HG02840 (cell line): ENCODE measurements at regions not wholly inside any gene's neighbourhood (a gene's known extent, or its start where the extent isn't known, plus 50 kb on each side); places are given as distances from the start of the nearest gene placed in this dataset.

Experiments
- ATAC-seq: cut with Tn5 transposase; IDR thresholded peaks from one replicate; pipeline ENCODE4 v1.9.1; 2021; ENCODE audit warnings: mild to moderate bottlenecking, moderate library complexity, moderate number of reproducible peaks; ENCODE audit not compliant: unreplicated experiment, low FRiP score

DNA sequence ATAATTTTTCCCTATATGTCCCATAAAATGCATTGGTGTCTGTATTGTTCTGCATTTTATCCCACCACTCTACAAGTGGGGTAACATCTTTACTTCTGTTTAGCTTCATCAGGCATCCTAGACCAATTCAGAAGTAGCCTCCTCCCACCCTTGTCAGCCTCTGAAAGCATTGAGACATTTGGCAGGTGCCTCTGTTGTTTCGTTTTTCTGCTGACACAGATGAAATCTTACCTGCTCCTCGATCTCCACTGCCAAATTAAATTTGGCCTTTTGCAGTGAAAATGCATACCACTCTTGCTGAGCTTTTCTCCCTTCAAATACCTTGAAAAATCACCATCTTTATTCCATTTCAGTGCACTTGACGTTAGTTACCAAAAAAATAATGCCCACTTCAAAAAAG, 83.5 kb upstream of the STARD13 start:
- ATAC-seq, result no peak

DNA sequence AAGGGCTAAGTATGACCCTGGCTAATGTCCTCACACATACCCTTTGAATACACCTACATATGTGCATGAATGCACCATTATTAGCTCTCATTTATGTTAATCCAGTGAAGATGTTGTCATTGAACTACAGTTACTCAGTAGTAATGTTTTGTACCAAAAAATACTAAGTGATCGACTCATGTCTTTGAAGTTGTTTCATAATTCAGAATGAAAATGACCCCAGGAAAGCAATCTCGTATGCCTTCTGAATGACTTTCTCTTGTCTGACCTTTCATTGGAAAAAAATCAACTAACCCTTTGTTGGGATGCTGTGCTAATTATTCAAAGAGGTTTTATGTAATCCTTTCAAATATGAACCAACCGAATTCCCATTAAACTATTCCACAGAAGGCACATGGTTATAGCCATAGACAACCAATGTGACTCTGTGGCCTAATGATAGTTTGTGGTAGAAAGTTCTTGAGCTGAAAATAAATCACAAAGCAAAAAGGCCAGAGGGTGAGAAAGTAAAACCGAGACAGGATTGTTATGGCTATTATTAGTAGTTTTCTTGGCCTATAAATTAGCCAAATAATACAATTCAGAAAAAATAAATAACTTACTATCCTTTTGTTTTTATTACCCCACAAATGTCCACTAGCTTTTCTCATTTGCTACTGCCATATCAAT, 86.8 kb upstream of the STARD13 start:
- no peak for ATAC-seq

DNA sequence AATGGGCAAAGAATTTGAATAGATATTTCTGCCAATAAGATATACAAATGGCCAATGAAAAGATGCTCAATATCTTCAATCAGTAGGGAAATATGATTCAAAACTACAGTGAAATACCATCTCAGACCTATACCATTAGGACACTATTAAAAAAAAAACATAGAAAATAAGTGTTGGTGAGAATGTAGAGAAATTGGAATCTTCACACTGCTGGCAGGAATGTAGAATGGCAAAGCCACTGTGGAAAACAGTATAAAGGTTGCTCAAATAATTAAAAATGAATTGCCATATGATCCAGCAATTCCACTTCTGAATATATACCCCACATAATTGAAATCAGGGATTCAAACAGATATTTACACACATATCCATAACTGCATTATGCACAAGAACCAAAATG, 88.1 kb upstream of the STARD13 start:
- ATAC-seq, result no peak

DNA sequence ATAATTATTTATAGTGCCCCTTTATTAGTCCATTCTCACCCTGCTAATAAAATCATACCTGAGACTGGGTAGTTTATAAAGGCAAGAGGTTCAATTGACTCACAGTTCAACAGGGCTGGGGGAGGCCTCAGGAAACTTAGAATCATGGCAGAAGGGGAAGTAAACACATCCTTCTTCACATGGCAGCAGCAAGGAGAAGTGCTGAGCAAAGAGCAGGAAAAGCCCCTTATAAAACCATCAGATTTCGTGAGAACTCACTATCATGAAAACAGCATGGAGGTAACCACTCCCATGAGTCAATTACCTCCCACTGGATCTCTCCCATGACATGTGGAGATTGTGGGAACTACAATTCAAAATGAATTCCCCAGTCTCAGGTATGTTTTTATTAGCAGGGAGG, 89.9 kb upstream of the STARD13 start:
- ATAC-seq, result no peak

DNA sequence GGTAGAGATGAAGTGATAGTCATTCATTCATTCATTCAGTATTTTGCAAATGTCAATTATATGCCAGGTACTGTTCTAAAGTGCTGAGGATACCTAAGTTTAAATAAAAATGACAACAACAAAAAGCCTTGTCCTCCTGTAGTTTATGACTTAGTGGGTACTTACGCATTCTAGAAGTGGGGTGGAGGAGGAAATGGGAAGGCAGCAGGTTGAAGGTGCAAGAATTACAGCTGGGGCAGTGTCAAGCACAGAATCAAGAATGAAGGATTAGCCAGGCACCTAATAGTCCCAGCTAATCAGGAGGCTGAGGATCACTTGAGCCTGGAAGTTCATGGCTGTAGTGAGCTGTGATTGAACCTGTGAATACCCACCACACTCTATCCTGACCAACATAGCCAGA, 90.7 kb upstream of the STARD13 start:
- ATAC-seq, result no peak

DNA sequence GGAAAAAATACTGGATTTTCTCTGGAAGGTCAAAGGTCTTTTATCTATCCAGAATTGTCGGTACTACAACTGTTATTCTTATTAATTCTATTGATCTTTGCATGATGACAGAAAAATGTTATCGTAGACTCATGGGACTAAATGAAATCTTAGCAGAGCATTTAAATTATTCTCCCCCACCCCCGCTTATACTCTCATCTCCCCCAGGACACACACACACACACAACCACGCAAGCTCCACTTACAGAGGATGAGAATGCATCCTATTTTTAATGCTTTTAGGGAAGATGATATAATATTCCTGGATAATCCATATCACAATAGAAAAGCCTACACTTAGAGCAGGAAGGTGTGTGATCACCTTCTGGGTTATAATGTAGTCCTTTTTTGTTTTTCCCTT, 91.9 kb upstream of the STARD13 start:
- ATAC-seq, result no peak

DNA sequence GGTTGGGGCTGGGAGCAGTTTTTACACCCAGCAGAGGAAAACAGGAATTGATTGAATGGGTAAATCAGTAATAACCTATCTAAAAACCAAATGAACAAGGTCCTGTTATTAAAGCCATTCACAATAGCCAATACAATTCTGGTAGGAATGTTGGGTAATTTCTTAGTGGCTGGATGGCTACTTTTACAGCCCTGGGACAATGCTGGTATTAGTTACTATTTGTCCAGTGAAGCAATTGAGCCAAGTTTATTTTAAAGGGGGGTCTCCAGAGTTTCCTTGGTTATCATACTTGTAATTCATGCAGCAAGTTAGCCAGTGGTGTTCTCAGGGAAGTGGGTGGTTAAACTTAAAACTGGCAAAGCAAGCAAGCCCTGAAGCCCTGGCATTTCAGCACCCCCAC, 92.3 kb upstream of the STARD13 start:
- no peak for ATAC-seq

DNA sequence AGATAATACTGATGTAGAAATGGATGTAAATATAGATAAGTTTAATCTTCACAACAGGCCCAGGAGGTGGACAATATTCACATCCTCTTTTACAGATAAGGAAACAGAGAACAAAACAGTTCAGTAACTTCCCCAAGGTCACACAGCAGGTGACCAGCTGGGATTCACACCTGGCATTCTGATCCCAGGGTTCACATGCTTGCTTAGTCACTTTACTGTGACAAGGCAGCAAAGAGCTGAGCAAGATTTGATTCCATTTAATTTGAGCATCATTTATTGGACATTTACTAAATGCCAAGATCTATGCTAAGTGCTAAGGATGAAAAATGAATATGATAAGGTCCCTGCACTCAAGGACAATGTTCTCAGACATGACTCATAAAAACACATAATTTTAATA, 94.1 kb upstream of the STARD13 start:
- no peak for ATAC-seq

DNA sequence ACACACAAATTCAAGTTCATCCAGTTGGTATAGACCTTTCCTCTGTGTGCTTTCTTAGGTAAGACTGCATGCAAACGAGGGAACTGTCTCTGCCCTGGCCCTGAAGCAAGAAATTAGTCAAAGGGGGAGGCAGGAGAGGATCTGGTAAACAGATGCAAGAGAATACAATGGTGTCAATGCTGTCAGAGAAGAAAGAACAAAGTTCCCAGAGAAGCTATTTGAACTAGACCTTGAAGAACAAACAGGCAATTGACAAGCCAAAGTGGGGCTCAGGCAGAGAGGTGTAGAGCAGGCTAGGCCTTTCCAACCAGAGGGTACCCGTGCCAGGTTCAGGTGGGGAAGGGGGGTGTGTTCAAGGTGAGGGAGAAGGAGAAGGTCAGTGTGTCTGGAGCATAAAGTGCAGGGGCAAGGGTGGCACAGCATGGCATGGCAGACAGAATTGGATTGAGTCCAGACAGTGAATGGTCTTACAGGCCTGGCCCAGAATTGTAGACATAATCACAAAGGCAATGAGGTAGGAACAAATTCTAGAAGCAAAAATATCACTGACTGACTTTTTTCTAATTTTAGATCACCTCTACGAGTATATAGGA, 95.0 kb upstream of the STARD13 start:
- no peak for ATAC-seq

DNA sequence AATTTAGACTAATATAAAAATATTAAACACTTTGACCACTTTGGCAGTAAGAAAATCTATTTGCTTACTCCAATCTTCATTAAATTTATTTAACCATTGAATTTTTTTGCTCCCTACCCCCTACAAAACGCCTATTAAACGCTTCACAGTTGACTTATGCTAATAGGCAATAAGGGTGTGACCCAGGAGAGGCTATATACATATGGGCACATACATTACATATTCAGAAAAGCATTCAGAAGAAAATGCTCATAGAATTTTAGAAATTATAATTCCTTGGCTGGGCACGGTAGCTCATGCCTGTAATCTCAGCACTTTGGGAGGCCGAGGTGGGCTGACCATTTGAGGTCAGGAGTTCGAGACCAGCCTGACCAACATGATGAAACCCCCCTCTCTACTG, 95.6 kb upstream of the STARD13 start:
- ATAC-seq, result no peak

DNA sequence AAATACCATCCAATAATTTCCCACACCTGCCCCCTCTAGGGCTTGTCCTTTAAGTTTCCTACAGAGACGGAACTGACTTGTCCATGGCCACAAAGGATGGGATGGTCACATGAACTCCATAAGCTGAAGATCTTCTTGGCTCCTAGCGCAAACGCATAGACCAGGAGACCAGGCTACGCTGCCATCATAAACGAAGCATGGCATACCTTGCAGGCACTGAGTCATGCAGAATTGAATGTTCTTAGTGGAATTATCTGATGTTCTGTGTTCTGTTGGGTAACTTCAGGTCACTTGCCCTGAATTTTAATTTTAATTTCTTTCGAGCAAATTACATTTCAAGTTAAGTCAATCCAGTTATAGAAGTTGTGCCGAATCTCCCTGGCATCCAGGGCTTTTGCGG, 96.4 kb upstream of the STARD13 start:
- no peak for ATAC-seq

DNA sequence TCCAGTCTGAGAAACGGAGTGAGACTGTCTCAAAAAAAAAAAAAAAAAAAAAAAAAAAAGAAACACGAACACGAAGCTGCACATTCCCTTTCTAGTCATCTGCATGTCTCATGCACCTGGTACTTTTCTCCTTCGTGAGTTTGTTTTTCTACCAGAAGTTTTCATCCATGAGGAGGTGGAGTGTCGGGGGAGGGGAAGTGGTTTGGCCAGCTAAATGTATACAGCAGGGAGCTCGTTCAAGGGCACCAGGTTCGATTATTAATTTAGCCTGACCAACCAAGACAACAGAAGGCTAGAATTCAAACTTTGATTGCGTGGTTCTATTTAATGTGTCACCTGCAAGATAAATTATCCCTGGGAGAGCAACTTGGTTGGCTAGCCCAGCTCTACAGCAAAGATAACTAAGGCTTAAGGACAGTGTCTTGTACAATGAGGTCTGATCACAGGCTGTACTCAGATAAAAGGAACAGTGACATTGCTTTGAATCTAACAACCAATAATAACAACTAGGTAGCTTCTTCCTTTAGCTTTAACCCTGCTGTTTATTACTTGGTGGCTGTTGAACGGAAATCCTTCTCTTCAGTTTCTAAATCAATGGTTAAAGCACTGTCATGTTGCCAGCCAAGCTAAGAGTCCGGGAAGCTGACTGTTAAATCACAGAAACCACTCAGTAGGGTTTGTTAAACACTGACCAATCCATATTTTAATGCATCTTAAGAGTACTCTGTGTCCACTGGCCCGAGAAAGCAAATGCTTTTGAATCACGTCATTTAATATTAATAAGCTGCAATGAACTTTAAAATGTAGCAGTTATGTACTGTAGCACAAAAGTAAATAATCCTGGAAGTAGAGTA, 98.4 kb upstream of the STARD13 start:
- ATAC-seq, result no peak

DNA sequence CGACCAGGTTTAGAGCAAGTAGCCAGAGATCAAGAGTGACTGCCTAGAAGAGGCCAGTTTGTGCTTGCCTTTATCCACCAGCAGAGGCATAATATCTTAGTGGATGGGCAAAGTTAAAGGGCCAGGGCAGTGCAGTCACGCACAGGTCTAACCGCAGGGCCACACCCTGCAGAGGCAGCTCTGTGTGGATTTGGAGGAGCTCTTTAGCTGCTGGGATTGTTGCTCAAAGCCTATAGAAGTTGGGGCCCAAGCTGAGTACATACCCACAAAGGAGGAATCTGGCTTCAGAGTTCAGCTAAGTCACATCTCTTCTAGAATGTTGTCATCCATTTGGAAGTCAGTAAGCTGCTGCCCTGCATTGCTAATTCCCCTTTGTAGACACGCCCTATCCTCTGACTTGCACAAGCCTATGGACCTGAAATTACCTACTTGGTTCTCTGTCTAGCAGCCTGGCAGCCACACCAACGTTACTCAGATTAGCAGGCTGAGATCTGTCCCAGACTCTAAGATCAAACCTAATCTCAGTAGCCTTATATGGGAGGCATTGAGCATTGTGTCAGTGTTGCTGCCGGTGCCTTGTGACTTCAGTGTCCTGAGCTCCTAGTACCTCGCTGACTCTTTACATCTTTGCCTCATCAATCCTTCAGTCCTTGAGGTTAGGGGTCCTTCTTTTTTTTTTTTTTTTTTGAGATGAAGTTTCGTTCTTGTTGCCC, 102.9 kb upstream of the STARD13 start:
- ATAC-seq, result no peak

DNA sequence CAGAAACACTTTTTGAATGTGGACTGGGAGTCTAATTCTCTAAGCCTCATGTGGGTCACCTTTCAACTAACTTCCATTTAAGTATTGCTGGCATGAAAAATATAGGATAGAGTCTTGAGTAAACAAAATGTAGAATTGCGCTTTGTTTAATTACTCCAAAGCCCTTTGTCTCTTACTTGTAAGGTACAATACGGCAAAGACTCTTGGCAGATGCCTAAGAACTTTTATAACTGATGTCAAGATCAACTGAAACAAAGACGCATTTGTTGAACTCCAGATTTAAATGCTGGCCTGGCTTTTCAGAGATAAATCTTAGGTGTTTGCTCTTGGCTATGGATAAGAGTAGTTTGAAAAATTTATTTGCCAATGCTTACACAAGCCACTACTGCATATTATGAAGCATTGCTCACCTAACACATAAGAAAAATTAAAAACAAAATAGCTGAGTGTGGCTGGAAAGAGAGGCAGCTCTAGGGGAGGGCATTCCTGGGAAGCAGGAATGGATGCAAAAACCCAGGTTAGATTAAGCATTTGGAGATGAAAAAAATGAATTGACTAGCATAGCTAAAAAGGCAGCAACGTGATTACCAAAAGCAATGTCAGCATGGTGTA, 107.3 kb upstream of the STARD13 start:
- ATAC-seq, result no peak

DNA sequence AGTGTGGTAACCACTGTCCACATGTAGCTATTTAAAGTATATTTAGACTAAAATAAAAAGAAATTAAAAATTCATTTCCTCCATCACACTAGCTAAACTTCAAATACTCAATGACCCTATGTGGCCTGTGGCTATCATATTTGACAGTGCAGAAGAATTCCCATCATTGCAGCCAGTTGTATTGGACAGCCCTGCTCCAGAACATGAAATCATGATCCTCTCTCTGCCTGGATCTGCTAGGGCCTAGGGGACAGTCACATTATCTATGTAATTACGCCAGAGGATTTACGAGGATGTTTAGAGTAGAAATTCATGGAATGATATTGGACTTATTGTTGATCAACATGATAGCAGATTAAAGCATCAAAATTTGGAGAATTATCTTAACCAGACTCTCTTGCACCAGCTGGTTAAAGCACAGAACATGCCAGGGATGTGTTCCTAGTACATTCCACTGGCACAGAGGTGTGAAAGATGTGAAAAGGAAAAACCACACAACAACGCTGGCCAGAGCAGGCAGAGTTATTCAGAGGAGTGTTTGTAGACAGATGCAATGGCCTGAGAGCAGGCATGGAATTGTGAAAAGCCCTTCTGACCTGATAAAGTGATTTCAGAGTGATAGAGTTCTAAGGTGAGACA, 108.9 kb upstream of the STARD13 start:
- ATAC-seq, result no peak

DNA sequence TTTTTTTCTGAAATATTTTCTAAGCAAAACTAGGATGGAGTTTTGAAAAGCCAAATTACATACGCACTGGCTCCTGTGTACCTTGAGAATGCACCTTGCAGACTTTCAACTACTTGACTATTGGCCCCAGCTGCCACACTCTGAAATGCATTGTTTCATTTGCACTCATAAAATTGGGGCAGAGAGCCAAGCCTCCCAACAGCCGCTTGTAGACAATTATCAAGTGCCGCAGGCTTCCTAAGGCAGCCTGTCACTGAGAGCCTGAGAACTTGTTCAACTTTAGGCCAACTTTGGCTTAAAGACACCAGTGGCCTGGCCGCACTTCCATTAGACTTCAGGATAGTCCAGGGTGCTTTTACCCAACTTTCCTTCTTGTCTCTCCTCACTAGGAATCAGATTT, 115.7 kb upstream of the STARD13 start:
- no peak for ATAC-seq

DNA sequence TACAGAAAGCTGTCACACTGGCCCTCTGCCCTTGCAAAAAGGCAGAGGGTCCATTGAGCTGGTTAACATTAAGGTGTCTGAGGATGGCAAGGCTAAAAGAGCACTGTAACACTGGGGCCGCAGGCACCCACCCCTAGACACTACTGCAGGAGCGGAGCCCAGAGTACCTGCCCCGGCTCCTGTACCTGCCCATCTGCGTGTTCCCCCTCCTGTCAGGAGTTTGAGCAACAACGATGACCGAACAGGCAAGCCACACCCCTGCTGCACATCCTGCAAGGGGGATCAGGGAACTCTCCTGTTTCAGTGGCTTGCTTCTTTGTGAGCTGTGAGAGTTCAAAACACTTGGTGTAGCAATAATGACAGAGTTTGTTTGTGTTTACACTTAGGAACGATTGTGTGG, 117.4 kb upstream of the STARD13 start:
- no peak for ATAC-seq

DNA sequence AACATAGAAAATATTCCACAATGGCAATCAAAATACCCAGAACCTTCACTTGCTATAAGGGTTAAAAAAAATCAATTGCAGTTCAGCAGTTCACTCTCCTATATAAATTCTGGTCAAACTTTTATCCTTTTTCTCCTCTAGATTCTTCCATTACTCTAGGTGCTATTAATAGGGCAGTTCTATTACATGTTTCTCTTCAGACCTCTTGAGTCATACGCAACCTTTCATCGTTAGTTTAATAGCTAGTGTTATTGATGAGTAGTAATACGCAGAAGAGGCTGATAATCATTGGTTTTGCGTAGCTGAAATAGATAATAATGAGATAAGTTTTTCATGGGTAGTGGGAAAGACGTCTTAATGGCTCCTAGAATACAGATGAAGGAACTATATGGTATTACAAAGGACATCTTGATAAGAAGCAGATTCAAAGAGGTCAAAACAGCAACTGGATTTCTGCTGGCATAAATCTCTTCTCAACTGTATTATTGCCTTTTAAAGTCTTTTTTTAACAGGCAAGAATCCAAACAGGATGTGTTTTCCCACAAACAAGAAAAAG, 118.3 kb upstream of the STARD13 start:
- no peak for ATAC-seq

DNA sequence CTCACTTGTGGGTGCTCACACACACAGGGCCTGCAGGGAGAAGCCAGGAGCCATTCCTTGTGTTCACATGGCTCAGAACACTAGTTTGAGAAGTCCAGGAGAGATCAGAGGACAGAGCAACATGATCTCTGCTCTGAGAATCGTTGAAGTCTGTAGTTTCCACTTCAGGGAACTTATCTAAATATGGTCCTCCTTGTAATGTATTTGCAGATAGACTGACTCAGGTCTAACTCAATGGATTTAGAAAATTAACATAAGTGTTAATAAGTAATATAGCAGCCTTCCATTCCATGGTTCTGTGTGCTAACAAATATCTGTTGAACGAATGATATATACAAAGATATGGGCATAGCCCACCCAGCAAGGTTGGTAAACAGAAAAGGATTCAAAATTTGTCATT, 119.8 kb upstream of the STARD13 start:
- no peak for ATAC-seq
